ENCODE measurements at regions not wholly inside any gene's neighbourhood (a gene's known extent, or its start where the extent isn't known, plus 50 kb on each side); places are given as distances from the start of the nearest gene placed in this dataset.

DNA sequence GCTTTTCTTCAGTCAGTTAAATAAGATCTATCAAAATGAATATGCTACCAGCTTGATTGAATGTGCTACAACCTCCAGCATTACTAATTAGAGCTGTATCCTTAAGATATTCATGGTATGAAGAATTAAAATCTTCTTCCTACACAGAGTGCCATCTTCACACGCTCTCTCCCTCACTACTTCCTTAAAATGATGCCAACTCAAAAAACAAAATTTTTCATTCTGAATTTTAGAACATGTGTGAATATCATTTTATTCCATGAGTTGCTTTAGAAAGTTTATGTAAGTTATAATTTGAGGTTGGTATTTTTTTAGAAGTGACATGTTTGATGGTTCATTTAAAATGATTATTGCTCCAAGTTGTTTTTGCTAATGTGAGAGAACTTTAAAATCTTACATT is 407.5 kb upstream of the CELF2 start:
- no peak overlapping the region for H3K9ac ChIP-seq (ENCODE audit: low read length)
- POLR2A ChIA-PET, result no interaction called here
- H3K9me3 ChIP-seq (ENCODE audit: control insufficient read depth in 1 of 2, insufficient read depth in 1 of 2, low read depth in 1 of 2, low read length in 2 of 2), result peaks cover 7 to 23% of the 10 kb centered on the region in 2 experiments; a peak in 2 of 4 replicates
- TF ChIP-seq EZH2phosphoT487 (IDR thresholded peaks at IDR 0.05; ENCODE audit: borderline replicate concordance) (no peak), SRF (IDR thresholded peaks at IDR 0.05; ENCODE audit: low read depth) (no peak), EZH2 (IDR thresholded peaks at IDR 0.05) (no peak), SIN3A (IDR thresholded peaks at IDR 0.05; ENCODE audit: low read depth) (no peak), TCF7L2 (IDR thresholded peaks at IDR 0.05; ENCODE audit: borderline replicate concordance, extremely low read depth, insufficient read depth, insufficient read length) (no peak), EGR1 (IDR thresholded peaks at IDR 0.05; ENCODE audit: low read depth) (no peak), CBX3 (IDR thresholded peaks at IDR 0.05; ENCODE audit: low read depth) (no peak)
- TF ChIP-seq, protein P1, sequence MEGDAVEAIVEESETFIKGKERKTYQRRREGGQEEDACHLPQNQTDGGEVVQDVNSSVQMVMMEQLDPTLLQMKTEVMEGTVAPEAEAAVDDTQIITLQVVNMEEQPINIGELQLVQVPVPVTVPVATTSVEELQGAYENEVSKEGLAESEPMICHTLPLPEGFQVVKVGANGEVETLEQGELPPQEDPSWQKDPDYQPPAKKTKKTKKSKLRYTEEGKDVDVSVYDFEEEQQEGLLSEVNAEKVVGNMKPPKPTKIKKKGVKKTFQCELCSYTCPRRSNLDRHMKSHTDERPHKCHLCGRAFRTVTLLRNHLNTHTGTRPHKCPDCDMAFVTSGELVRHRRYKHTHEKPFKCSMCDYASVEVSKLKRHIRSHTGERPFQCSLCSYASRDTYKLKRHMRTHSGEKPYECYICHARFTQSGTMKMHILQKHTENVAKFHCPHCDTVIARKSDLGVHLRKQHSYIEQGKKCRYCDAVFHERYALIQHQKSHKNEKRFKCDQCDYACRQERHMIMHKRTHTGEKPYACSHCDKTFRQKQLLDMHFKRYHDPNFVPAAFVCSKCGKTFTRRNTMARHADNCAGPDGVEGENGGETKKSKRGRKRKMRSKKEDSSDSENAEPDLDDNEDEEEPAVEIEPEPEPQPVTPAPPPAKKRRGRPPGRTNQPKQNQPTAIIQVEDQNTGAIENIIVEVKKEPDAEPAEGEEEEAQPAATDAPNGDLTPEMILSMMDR (IDR thresholded peaks at IDR 0.05 in 2 of 3, conservative IDR thresholded peaks at IDR 0.05 in 1 of 3; ENCODE audit: borderline replicate concordance in 1 of 3, insufficient read depth in 1 of 3, low read depth in 2 of 3, low read length in 2 of 3), result no peak
- TF ChIP-seq, protein P2, sequence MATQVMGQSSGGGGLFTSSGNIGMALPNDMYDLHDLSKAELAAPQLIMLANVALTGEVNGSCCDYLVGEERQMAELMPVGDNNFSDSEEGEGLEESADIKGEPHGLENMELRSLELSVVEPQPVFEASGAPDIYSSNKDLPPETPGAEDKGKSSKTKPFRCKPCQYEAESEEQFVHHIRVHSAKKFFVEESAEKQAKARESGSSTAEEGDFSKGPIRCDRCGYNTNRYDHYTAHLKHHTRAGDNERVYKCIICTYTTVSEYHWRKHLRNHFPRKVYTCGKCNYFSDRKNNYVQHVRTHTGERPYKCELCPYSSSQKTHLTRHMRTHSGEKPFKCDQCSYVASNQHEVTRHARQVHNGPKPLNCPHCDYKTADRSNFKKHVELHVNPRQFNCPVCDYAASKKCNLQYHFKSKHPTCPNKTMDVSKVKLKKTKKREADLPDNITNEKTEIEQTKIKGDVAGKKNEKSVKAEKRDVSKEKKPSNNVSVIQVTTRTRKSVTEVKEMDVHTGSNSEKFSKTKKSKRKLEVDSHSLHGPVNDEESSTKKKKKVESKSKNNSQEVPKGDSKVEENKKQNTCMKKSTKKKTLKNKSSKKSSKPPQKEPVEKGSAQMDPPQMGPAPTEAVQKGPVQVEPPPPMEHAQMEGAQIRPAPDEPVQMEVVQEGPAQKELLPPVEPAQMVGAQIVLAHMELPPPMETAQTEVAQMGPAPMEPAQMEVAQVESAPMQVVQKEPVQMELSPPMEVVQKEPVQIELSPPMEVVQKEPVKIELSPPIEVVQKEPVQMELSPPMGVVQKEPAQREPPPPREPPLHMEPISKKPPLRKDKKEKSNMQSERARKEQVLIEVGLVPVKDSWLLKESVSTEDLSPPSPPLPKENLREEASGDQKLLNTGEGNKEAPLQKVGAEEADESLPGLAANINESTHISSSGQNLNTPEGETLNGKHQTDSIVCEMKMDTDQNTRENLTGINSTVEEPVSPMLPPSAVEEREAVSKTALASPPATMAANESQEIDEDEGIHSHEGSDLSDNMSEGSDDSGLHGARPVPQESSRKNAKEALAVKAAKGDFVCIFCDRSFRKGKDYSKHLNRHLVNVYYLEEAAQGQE (IDR thresholded peaks at IDR 0.05; ENCODE audit: low read depth), result no peak
- no peak for DNase-seq (ENCODE audit: low read depth, low spot score)
- no peak overlapping the region for H3K27ac ChIP-seq (ENCODE audit: low read depth, low read length)
- H2AFZ ChIP-seq (ENCODE audit: low read depth, low read length, poor library complexity, severe bottlenecking), result no peak overlapping the region
- no peaks in the 10 kb centered on the region for H3K9me2 ChIP-seq (ENCODE audit: insufficient read depth)
- no TSS peak for BruUV-seq (replicated peaks)
- no peaks in the 10 kb centered on the region for H3K27me3 ChIP-seq (ENCODE audit: insufficient read depth, low read length)
- H3K4me3 ChIP-seq (replicated peaks in 1 of 2; ENCODE audit: low read depth in 1 of 2, low read length in 2 of 2), result no peak overlapping the region
- no peak overlapping the region for H3K4me2 ChIP-seq (ENCODE audit: low read length)
- no peak for ATAC-seq
- H3K4me1 ChIP-seq (ENCODE audit: control insufficient read depth in 1 of 2, insufficient read depth in 2 of 2, low read length in 2 of 2), result no peaks in the 10 kb centered on the region
- H4K20me1 ChIP-seq (ENCODE audit: insufficient read depth), result no peaks in the 10 kb centered on the region
- intact Hi-C loops (cut with micrococcal nuclease), result no loop called here
- CTCF ChIA-PET, result no interaction called here
- RAD21 ChIA-PET (ENCODE audit: low non-redundant PET in 1 of 2, low total read pairs in 2 of 2, uncharacterized antibody in 2 of 2, unreplicated experiment in 2 of 2), result no interaction called here
- no peaks in the 10 kb centered on the region for H3K79me2 ChIP-seq (ENCODE audit: insufficient read depth, low read length)
- H3K36me3 ChIP-seq (ENCODE audit: control insufficient read depth in 1 of 2, insufficient read depth in 2 of 2, low read length in 2 of 2), result no peaks in the 10 kb centered on the region

All from HCT116 (cell line).